ENCODE measurements at regions not wholly inside any gene's neighbourhood (a gene's known extent, or its start where the extent isn't known, plus 50 kb on each side); places are given as distances from the start of the nearest gene placed in this dataset.

- TF ChIP-seq CTCF (conservative IDR thresholded peaks at IDR 0.05 in 1 of 2, IDR thresholded peaks at IDR 0.05 in 1 of 2; ENCODE audit: extremely low read depth in 1 of 2, insufficient read depth in 1 of 2, low read depth in 1 of 2, low read length in 2 of 2) (no peak), EZH2 (IDR thresholded peaks at IDR 0.05; ENCODE audit: borderline replicate concordance, low read length) (no peak)
Measured at GRCh38 chr16:65822148-65822547, 544.3 kb upstream of the CDH5 start.
